Endothelial cell of umbilical vein (primary cell): ENCODE measurements at regions not wholly inside any gene's neighbourhood (a gene's known extent, or its start where the extent isn't known, plus 50 kb on each side); places are given as distances from the start of the nearest gene placed in this dataset.

Source experiments
- BruUV-seq: library from RNA; stranded (reverse); fragments of 400-500 nt; replicated peaks from 2 replicates; lab custom pipeline; 2021; lab: Mats Ljungman, UMichigan
- CTCF ChIA-PET: fragments of 300-600, 350-600 bp; sonication (Branson Sonifier 250); formaldehyde crosslinking; loops from one replicate; lab custom pipeline; 2021; ENCODE audit warnings: antibody characterized with exemption, inconsistent platforms; lab: Charles Lee
- POLR2A ChIA-PET: fragments of 300-600, 350-600 bp; sonication (Branson Sonifier 250); formaldehyde crosslinking; loops from one replicate; lab custom pipeline; 2021; ENCODE audit warnings: antibody characterized with exemption, inconsistent platforms; lab: Charles Lee
- DNase-seq: peaks from one replicate; pipeline ENCODE4 v3.0.0-alpha.2; 2011; ENCODE audit warnings: low read depth, low spot score
- FAIRE-seq: peaks from 2 replicates; lab custom pipeline; 2011; peaks lifted over from hg19 to GRCh38; lab: Jason Lieb, UNC
- H2AFZ ChIP-seq: 2 replicates; pipeline ENCODE4 v1.6.0; 2012; ENCODE audit warnings: low read depth, low read length, control low read depth, inconsistent platforms
- H3K27ac ChIP-seq: 2 replicates; pipeline ENCODE4 v1.5.1; 2011; ENCODE audit warnings: low read depth, mild to moderate bottlenecking, control low read depth, low read length, moderate library complexity; ENCODE audit not compliant: insufficient read depth
- H3K27me3 ChIP-seq, 2 experiments: 2 replicates each; pipeline versions ENCODE4 v1.6.0 to v1.6.1; 2011; ENCODE audit warnings: low read length in 2 of 2, mixed read lengths in 1 of 2; ENCODE audit not compliant: control insufficient read depth in 2 of 2, insufficient read depth in 2 of 2
- H3K36me3 ChIP-seq, 2 experiments: 2 replicates in 1 of 2; 3 replicates in 1 of 2; pipeline ENCODE4 v1.5.1; 2011; ENCODE audit warnings: low read length in 2 of 2, mild to moderate bottlenecking in 1 of 2, moderate library complexity in 1 of 2; ENCODE audit not compliant: control insufficient read depth in 2 of 2, insufficient read depth in 2 of 2; ENCODE audit errors: extremely low read depth in 1 of 2
- H3K4me1 ChIP-seq: 3 replicates; pipeline ENCODE4 v1.5.1; 2011; ENCODE audit warnings: mild to moderate bottlenecking, low read length; ENCODE audit not compliant: control insufficient read depth, insufficient read depth; ENCODE audit errors: extremely low read depth
- H3K4me2 ChIP-seq: 2 replicates; pipeline ENCODE4 v1.6.1; 2011; ENCODE audit warnings: low read length, control low read depth, mixed read lengths; ENCODE audit not compliant: insufficient read depth
- H3K4me3 ChIP-seq, 3 experiments: fragments of 200-600 bp in 1 of 3; sonication (generic), shearing (Covaris generic) in 1 of 3; replicated peaks in 1 of 3; 2 replicates each; pipeline ENCODE4 v1.5.1; 2011 to 2016; ENCODE audit warnings: control low read depth in 3 of 3, low read length in 3 of 3, mild to moderate bottlenecking in 2 of 3, inconsistent platforms in 1 of 3, low read depth in 1 of 3, moderate library complexity in 1 of 3; ENCODE audit not compliant: insufficient read depth in 1 of 3
- H3K79me2 ChIP-seq: 2 replicates; pipeline ENCODE4 v1.6.0; 2012; ENCODE audit warnings: low read length, inconsistent platforms; ENCODE audit not compliant: control insufficient read depth, insufficient read depth
- H3K9ac ChIP-seq: replicated peaks from 2 replicates; pipeline ENCODE3; 2011; ENCODE audit warnings: low read length, control low read depth; ENCODE audit not compliant: insufficient read depth; ENCODE audit errors: extremely low read depth
- H3K9me1 ChIP-seq: replicated peaks from 3 replicates; pipeline ENCODE4 v1.6.0; 2011; ENCODE audit warnings: mild to moderate bottlenecking, low read length; ENCODE audit not compliant: control insufficient read depth, insufficient read depth; ENCODE audit errors: extremely low read depth
- H3K9me3 ChIP-seq: replicated peaks from 2 replicates; pipeline ENCODE4 v1.5.1; 2012; ENCODE audit warnings: low read length, inconsistent platforms; ENCODE audit not compliant: control insufficient read depth, insufficient read depth
- H4K20me1 ChIP-seq: replicated peaks from 2 replicates; pipeline ENCODE3; 2011; ENCODE audit warnings: mild to moderate bottlenecking, low read length; ENCODE audit not compliant: control insufficient read depth, insufficient read depth; ENCODE audit errors: extremely low read depth
- EZH2 ChIP-seq: IDR thresholded peaks from 2 replicates; pipeline ENCODE4 v1.6.1; 2012; ENCODE audit warnings: borderline replicate concordance, low read depth, mild to moderate bottlenecking, moderate library complexity, low read length, inconsistent platforms; ENCODE audit not compliant: severe bottlenecking
- FOS ChIP-seq: IDR thresholded peaks from 2 replicates; pipeline ENCODE4 v1.6.1; 2011; ENCODE audit warnings: mild to moderate bottlenecking, low read length, moderate library complexity, borderline replicate concordance; ENCODE audit not compliant: insufficient read depth
- GATA2 ChIP-seq: IDR thresholded peaks from 2 replicates; pipeline ENCODE4 v1.7.0; 2011; ENCODE audit warnings: low read depth, mild to moderate bottlenecking, moderate library complexity, mixed read lengths, low read length; ENCODE audit not compliant: insufficient read length, insufficient read depth
- JUN ChIP-seq: IDR thresholded peaks from 2 replicates; pipeline ENCODE4 v1.6.1; 2011; ENCODE audit warnings: borderline replicate concordance, low read depth; ENCODE audit not compliant: insufficient read length, insufficient read depth
- MAX ChIP-seq: IDR thresholded peaks from 2 replicates; pipeline ENCODE4 v1.6.1; 2011; ENCODE audit not compliant: insufficient read depth, insufficient read length
- MYC ChIP-seq: IDR thresholded peaks from one replicate; pipeline ENCODE4 v1.6.1; 2011; ENCODE audit warnings: mild to moderate bottlenecking, low read depth, low read length
- POLR2A ChIP-seq: IDR thresholded peaks from 2 replicates; pipeline ENCODE4 v1.6.1; 2012; ENCODE audit warnings: low read depth, mild to moderate bottlenecking, control low read depth, low read length
- POLR2AphosphoS5 ChIP-seq: IDR thresholded peaks from 2 replicates; pipeline ENCODE4 v1.6.1; 2012; ENCODE audit warnings: low read depth, mild to moderate bottlenecking, control low read depth, low read length, moderate library complexity; ENCODE audit not compliant: insufficient read depth
- dilution Hi-C: fragments of 300-500 bp; cut with MboI; formaldehyde crosslinking; loops from one replicate; pipeline ENCODE4 v1.15.0; 2019; ENCODE audit warnings: low sequenced_read_pairs; ENCODE audit not compliant: extremely low pct_ligation_motif_present
- intact Hi-C: fragments of 100-400 bp; cut with micrococcal nuclease; formaldehyde crosslinking; loops from one replicate; pipeline ENCODE4 v1.10.0; 2022
- TF ChIP-seq, protein P1 (sequence below), 2 donors: IDR thresholded peaks; 1 replicate in 1 of 2; 2 replicates in 1 of 2; pipeline ENCODE4 v1.5.1; 2011; ENCODE audit warnings: low read length in 2 of 2, mild to moderate bottlenecking in 2 of 2, moderate library complexity in 2 of 2, control low read depth in 1 of 2, inconsistent platforms in 1 of 2, low read depth in 1 of 2; ENCODE audit not compliant: insufficient read depth in 1 of 2; ENCODE audit errors: extremely low read depth in 1 of 2

GRCh38 chr20:10976051-10976450 is 302.3 kb upstream of the JAG1 start:
- DNase-seq (no peak), FAIRE-seq (no peak)
- ChIA-PET CTCF (no interaction called here), POLR2A (no interaction called here)
- no peak overlapping the region for H2AFZ ChIP-seq
- H3K79me2 ChIP-seq: no peaks in the 10 kb centered on the region
- dilution Hi-C loops (no loop called here), intact Hi-C loops (no loop called here)
- H3K4me2 ChIP-seq: no peak overlapping the region
- TF ChIP-seq EZH2 (no peak), POLR2AphosphoS5 (no peak)
- H4K20me1 ChIP-seq: no peaks in the 10 kb centered on the region
- no TSS peak for BruUV-seq
- no peaks in the 10 kb centered on the region for H3K36me3 ChIP-seq
- H3K4me1 ChIP-seq: peaks cover 1% of the 10 kb centered on the region
- no peaks in the 10 kb centered on the region for H3K9me3 ChIP-seq
- H3K4me3 ChIP-seq: no peak overlapping the region
- H3K9me1 ChIP-seq: no peaks in the 10 kb centered on the region
- H3K9ac ChIP-seq: no peak overlapping the region
- no peak overlapping the region for H3K27ac ChIP-seq
- no peaks in the 10 kb centered on the region for H3K27me3 ChIP-seq

DNA sequence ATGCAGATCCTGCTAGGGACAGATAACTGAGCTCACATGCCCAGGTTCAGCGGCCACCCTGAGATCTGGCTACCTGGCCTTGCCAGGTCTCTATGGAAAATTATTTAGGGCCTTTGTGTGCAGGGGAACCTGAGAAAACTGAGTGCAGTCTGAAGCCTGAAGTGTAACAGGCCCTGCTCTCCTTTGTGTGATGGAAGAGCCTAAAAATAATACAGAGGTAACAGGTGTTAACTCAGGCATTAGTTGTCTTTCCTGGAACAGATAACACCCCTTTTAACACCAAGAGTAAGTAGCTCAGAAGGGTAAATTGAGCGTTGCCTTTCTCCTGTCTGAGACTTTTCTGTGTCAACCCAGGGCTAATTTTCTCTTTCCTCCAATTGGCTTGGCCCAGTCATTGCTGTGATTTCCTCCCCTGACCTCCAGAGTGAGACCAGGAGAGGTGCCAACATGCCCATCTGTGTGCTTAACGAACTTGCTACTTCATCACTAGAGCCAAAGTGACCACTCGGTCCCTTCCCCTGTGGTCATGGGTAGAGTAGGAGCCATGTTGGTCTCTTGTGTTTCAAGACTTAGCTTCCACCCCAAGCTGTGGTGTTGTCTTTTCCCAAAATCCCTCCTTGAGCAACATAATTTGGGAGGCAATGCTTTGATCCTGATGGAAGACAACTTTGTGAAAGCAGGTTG is 304.4 kb upstream of the JAG1 start:
- intact Hi-C loops (no loop called here), dilution Hi-C loops (no loop called here)
- no TSS peak for BruUV-seq
- Histone ChIP-seq H2AFZ (no peak overlapping the region), H3K27me3 (no peaks in the 10 kb centered on the region), H3K79me2 (no peaks in the 10 kb centered on the region), H3K27ac (no peak overlapping the region), H3K4me1 (no peaks in the 10 kb centered on the region), H3K9ac (no peak overlapping the region), H3K9me3 (no peaks in the 10 kb centered on the region), H3K4me3 (no peak overlapping the region), H3K36me3 (no peaks in the 10 kb centered on the region), H4K20me1 (no peaks in the 10 kb centered on the region), H3K4me2 (no peak overlapping the region), H3K9me1 (no peaks in the 10 kb centered on the region)
- POLR2A ChIA-PET: no interaction called here
- DNase-seq (no peak), FAIRE-seq (no peak)
- TF ChIP-seq MAX (no peak), FOS (no peak), EZH2 (no peak), GATA2 (no peak), MYC (no peak), POLR2AphosphoS5 (no peak), JUN (no peak), POLR2A (no peak)
- TF ChIP-seq, protein P1, sequence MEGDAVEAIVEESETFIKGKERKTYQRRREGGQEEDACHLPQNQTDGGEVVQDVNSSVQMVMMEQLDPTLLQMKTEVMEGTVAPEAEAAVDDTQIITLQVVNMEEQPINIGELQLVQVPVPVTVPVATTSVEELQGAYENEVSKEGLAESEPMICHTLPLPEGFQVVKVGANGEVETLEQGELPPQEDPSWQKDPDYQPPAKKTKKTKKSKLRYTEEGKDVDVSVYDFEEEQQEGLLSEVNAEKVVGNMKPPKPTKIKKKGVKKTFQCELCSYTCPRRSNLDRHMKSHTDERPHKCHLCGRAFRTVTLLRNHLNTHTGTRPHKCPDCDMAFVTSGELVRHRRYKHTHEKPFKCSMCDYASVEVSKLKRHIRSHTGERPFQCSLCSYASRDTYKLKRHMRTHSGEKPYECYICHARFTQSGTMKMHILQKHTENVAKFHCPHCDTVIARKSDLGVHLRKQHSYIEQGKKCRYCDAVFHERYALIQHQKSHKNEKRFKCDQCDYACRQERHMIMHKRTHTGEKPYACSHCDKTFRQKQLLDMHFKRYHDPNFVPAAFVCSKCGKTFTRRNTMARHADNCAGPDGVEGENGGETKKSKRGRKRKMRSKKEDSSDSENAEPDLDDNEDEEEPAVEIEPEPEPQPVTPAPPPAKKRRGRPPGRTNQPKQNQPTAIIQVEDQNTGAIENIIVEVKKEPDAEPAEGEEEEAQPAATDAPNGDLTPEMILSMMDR (IDR thresholded peaks at IDR 0.05; ENCODE audit: extremely low read depth in 1 of 2, insufficient read depth in 1 of 2, low read depth in 1 of 2, low read length in 2 of 2): no peak
- CTCF ChIA-PET: no interaction called here
